Stimulated activated CD4-positive, alpha-beta T cell treated with anti-CD3 and anti-CD28 coated beads, Interleukin-1b, Interleukin-23, amount 100 ng/mL, for 48 hours (primary cell): ENCODE measurements at regions not wholly inside any gene's neighbourhood (a gene's known extent, or its start where the extent isn't known, plus 50 kb on each side); places are given as distances from the start of the nearest gene placed in this dataset.

ENCODE experiments used
- DNase-seq: peaks from one replicate; pipeline ENCODE4 v3.0.0-alpha.2; 2020

DNA sequence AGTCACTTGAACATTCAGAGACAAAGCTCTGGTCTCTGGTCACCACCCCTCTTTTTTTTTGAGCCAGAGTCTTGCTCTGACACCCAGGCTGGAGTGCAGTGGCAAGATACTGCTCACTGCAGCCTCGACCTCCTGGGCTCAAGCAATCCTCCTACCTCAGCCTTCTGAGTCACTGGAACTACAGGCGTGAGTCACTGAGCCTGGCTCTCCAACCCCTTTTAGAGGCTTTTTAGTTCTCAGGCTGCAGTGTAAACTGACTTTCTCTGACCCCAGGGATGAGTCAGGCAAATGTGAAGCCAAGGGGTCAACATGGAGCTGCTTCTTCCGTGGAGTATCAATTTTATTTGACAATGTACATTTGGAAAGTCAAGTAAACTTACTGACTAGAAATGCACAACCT is 229.2 kb downstream of the PTTG2 start:
- DNase-seq = peak; percentile 51

DNA sequence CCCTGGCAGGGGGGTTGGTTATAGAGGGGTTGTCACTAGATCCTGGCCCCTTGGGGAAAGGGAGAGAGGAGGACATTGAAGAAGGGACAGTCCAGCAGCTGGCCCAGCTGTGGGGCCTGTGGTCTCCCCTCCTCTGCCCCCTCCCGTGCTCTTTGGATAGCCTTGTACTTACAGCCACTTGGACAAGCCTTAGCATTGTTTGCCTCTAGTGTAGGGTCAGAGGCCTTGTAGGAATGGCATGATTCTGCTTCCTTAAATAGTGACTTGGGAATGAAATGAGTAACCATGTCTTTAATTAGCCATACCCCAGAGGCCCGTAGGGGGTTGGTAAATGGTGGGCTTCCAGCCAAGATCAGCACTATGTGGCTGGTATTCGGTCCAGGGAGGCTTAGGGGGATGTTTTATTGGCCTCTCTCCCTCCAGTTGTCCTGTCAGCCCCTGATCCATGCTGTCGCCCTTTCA is 230.6 kb downstream of the PTTG2 start:
- DNase-seq = no peak

DNA sequence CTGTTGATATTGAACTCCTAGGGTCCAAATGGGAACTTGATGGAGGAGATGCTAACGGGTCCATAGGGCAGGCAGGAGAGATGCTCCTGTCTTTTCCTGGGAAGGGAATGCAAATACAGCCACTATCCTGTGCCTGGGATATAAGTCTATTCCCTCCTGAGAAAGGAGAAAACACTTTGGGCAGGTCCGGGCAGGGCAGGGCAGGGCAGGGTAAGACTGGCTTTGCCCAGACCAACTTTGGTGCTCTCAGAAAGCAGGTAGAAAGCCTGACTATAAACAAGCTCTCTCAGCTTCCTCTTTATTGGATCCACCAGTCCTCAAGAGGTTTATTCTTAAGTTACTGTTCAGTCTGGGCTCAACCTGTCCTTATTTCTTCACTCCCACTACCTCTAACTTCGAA is 232.3 kb downstream of the PTTG2 start:
- no peak for DNase-seq

DNA sequence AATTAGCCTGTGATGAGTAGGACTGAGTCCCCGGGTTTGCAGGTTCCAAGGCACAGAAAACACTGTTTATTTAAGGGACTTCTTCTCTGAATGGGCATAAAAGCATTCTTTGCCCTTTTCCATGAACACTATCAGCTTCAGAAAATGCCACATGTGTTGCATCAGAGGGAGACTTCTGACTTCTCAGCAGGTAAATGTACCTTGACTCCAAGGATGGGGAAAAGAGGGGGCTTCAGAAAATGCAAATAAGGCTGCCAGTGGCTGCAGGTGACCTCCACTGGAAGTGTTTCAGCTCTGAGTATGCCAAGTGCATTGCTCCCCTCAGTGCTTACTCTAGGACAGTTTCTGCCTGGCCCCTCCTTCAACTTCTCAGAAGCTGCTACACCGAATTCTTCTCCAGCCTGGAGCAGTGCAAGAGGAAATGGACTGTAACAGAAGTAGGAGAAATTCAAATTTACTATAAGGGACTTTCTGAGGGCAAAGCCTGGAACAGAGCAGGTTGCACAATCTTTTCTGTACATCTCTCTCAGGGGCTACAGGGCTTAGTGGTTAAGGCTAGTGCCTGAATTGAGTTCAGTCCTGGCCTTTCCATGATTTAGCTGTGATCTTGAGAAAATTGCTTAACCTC is 233.2 kb downstream of the PTTG2 start:
- no peak for DNase-seq

DNA sequence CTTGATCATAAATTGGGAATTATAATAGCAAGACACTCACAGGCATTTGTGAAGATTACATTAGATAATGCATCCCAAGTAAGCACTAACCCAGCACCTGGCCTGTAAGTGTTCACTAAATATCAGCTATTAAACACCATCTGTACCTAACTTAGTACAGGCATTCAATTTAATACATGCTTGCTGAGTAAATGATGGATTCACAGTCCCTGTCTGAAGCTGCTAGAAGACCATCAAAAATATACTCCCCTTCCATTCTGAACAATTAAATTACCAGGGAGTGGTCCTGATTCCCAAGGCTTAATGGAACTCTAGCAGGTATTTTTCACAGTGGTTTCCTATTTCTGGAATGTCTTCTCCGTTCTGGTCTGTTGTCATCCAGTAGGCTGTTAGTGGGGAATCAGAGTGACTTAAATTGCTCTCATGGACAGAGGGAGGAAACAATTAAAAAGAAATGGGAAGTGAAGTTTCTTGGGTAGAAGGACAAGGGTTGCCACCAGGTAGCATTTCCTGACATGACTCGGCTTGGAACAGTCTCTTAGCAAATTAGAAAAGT is 233.9 kb downstream of the PTTG2 start:
- no peak for DNase-seq

DNA sequence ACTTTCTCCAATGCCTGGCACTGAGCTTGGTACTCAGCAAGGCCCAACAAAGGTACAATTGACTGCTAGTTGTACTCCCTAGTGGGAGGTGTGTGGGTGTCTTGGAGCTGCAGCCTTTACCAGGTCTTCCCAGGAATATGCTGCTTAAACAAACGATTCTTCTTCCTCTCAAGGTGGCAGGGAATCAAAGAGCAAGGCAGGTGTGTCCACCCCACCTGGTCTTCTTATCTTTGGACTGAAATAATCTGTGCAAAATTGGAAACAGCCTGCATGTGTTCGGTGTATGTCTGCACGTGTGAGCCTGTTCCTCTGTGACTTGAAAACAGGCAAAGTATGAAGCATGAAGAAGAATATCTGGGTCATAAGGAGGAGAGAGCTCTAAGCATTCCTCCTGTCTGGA is 235.3 kb downstream of the PTTG2 start:
- DNase-seq = no peak

GRCh38 chr4:38195911-38196310 is 235.7 kb downstream of the PTTG2 start:
- no peak for DNase-seq

GRCh38 chr4:38202242-38202641 is 242.0 kb downstream of the PTTG2 start:
- DNase-seq = no peak

GRCh38 chr4:38203609-38204008 is 243.4 kb downstream of the PTTG2 start:
- no peak for DNase-seq

- no peak for DNase-seq
Observed at GRCh38 chr4:38204339-38205035, 244.3 kb downstream of the PTTG2 start.

GRCh38 chr4:38205261-38205660 is 245.1 kb downstream of the PTTG2 start:
- DNase-seq = no peak

- no peak for DNase-seq
Observed at GRCh38 chr4:38207110-38207457, 246.9 kb downstream of the PTTG2 start.

DNA sequence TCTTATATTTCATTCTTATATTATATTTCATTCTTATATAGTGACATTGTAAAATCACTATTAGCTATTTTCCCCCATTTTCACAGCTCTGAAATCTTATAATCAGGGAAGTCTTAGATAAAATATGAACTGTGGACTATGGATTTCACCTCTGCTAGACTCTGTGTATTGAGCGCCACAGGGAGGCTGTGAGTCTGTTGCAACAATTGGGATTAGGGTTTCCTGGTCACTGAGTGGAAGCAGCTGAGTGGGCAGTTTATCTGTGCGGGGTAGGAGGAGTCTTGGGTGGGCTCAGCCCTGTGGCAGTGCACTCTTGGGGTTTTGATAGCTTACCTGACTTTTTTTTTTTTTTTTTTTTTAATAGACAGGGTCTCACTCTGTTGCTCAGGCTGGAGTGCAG is 249.5 kb downstream of the PTTG2 start:
- no peak for DNase-seq

- no peak for DNase-seq
Observed at GRCh38 chr4:38210396-38211114, 250.4 kb downstream of the PTTG2 start.

DNA sequence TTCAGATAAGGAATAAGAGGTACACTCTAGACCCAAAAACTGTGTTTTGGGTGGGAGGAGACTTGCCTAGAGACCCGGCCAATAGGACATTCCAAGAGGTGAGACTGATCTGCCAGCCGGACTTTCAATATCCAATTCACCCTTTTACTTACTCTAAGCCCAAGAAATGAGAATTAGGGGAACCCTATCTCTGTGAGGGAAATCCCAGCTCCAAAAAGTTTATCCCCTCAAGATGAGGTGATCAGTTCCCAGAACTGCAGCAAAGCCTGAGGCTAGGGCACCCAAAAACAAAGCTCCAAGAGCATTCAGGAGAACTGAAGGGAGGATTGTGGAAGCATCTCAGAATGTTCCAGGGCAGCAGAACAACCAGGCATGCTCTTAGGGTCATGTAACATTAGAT is 251.7 kb downstream of the PTTG2 start:
- no peak for DNase-seq

- DNase-seq = no peak
Observed at GRCh38 chr4:38213083-38213805, 253.0 kb downstream of the PTTG2 start.

DNA sequence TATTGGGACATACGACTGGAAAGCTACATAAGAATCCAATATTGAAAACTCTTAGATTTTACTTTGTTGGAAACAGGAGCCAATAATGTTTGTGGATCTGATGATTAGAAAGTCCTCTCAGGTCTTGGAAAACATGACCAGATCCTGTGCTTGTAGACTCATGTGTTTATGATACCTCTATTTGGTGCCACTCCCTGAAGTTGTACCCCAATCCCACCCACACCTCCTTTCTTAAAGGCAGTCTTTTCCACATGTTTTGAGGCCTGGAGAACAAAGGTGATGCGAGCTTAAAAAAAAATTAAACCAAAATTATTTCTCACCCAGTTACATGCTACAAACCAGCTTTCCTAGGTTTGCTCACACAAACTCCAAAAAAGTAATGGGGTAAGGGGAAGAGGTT is 262.7 kb downstream of the PTTG2 start:
- DNase-seq = no peak

- no peak for DNase-seq
Observed at GRCh38 chr4:38223306-38223705, 263.1 kb downstream of the PTTG2 start.

DNA sequence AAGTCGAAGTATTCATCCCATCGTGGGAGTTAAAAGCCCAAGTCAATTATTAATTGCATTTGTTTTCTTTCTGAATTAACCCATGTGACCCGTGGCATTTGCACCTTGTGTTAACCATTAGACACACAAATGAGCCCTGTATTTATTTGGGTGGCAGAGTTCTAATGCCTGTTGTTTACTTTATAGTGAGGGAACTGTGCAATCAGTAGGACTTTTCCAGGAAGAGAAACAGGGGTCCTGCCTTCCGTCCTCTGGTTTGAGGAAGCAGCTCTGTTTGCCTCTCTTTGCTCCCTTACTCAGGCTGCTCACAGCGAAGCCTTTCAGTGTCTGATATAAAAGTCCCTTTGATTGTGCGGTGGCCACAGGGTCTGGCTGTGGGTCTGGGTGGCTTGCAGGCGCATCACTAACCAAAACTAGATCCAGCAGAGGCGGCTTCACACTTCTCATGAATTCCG is 263.6 kb downstream of the PTTG2 start:
- no peak for DNase-seq

DNA sequence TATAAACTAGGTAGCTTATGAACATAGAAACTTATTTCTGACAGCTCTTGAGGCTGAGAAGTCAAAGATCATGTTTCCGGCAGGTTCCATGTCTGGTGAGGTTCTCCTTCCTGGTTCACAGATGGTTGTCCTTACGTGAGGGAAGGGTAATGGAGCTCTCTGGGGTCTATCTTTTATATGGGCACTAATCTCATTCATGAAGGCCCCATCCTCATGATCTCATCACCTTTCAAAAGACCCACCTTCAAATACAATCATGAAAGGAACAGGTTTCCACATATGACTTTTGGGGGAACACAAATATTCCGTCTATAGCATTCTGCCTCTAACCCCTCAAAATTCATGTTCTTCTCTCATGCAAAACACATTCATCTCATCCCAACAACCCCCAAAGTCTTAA is 264.7 kb downstream of the PTTG2 start:
- DNase-seq = no peak

DNA sequence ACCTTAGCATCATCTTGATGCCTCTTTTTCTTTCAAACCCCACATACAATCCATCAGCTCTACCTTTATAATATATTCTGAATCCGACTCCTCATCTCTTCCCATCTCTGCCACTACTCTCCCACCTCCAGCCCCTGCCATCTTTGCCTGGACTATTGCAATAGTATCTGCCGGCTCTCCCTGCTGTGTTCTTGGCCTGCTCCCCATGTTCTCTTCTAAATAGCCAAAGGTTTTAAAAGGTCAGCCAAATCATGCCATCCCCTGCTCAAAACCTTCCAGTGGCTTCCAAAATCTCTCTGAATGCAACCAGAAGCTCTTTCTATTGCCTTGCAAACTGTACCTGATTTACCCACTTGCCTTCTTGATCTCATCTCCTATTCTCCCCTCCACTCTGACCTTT is 266.0 kb downstream of the PTTG2 start:
- no peak for DNase-seq

- DNase-seq = no peak
Observed at GRCh38 chr4:38230121-38230801, 270.1 kb downstream of the PTTG2 start.
